Tibial nerve (tissue), 4 donors: ENCODE measurements at regions not wholly inside any gene's neighbourhood (a gene's known extent, or its start where the extent isn't known, plus 50 kb on each side); places are given as distances from the start of the nearest gene placed in this dataset.

Source experiments
- DNase-seq, 2 donors: peaks; one replicate each; pipeline ENCODE4 v3.0.0-alpha.2; 2019; ENCODE audit warnings: low spot score in 2 of 2
- H3K27ac ChIP-seq, 4 donors: fragments of 200-600 bp; sonication (generic) in 3 of 4; one replicate each; pipeline ENCODE4 v1.5.1; 2017 to 2019; ENCODE audit warnings: mild to moderate bottlenecking in 1 of 4
- H3K27me3 ChIP-seq, 2 donors: fragments of 200-600 bp; sonication (generic) in 1 of 2; one replicate each; pipeline versions ENCODE4 v1.5.1 to v1.6.0; 2017 to 2019
- H3K36me3 ChIP-seq, 3 donors: fragments of 200-600 bp; sonication (generic); one replicate each; pipeline ENCODE4 v1.5.1; 2018 to 2019
- H3K4me1 ChIP-seq, 4 donors: fragments of 200-600 bp; sonication (generic) in 3 of 4; one replicate each; pipeline ENCODE4 v1.5.1; 2017 to 2019
- H3K4me3 ChIP-seq, 4 donors: fragments of 200-600 bp; sonication (generic) in 3 of 4; one replicate each; pipeline ENCODE4 v1.5.1; 2017 to 2019; ENCODE audit warnings: mild to moderate bottlenecking in 1 of 4, moderate library complexity in 1 of 4
- H3K9me3 ChIP-seq, 4 donors: fragments of 200-600 bp; sonication (generic) in 3 of 4; one replicate each; pipeline ENCODE4 v1.5.1; 2017 to 2019
- EP300 ChIP-seq, 2 donors: sonication (generic); formaldehyde crosslinking; IDR thresholded peaks; one replicate each; pipeline ENCODE4 v1.6.1; 2017; ENCODE audit warnings: antibody characterized with exemption in 2 of 2, mild to moderate bottlenecking in 1 of 2
- POLR2A ChIP-seq, 2 donors: fragments of 450-650 bp; IDR thresholded peaks; one replicate each; pipeline ENCODE4 v1.6.1; 2017; ENCODE audit warnings: antibody characterized with exemption in 2 of 2, mild to moderate bottlenecking in 2 of 2, moderate library complexity in 2 of 2
- WGBS, 2 donors: methylation state at CpG; one replicate each; pipeline ENCODE4 v1.1.5; 2018; 5-methylcytosine and 5-hydroxymethylcytosine counted together
- TF ChIP-seq, protein P1 (sequence below), 5 experiments: fragments of 200-600 bp in 3 of 5; fragments of 450-650 bp in 2 of 5; sonication (generic) in 3 of 5; IDR thresholded peaks; one replicate each; pipeline ENCODE4 v1.5.1; 2016 to 2019; ENCODE audit warnings: antibody characterized with exemption in 5 of 5, mild to moderate bottlenecking in 3 of 5, moderate library complexity in 2 of 5

DNA sequence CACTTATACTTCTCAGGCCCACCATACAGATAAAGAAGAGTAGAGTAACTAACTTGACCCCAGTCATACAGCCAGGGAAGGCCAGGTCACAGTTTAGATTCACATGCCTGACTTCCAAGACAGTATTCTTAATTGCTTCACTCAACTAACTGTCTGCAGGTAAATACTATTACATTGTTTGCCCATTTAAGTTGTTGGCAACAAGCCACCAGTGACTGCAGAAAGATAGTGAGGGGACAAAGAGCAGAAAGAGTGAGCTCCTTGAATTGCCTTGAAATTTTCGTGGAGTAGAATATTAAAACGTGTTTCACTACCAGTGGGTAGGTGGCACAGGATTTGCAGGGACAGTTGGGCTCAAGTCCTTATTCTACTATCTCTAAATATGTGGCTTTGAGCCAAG, 146.3 kb upstream of the RMST start:
- Histone ChIP-seq H3K27ac (no peak overlapping the region), H3K36me3 (no peaks in the 10 kb centered on the region), H3K4me1 (no peaks in the 10 kb centered on the region), H3K4me3 (no peak overlapping the region), H3K9me3 (no peaks in the 10 kb centered on the region), H3K27me3 (no peaks in the 10 kb centered on the region)
- WGBS, 2 donors = 75 to 85% methylated on average over 2 of the region's 2 CpGs
- DNase-seq = no peak
- TF ChIP-seq, protein P1, sequence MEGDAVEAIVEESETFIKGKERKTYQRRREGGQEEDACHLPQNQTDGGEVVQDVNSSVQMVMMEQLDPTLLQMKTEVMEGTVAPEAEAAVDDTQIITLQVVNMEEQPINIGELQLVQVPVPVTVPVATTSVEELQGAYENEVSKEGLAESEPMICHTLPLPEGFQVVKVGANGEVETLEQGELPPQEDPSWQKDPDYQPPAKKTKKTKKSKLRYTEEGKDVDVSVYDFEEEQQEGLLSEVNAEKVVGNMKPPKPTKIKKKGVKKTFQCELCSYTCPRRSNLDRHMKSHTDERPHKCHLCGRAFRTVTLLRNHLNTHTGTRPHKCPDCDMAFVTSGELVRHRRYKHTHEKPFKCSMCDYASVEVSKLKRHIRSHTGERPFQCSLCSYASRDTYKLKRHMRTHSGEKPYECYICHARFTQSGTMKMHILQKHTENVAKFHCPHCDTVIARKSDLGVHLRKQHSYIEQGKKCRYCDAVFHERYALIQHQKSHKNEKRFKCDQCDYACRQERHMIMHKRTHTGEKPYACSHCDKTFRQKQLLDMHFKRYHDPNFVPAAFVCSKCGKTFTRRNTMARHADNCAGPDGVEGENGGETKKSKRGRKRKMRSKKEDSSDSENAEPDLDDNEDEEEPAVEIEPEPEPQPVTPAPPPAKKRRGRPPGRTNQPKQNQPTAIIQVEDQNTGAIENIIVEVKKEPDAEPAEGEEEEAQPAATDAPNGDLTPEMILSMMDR (IDR thresholded peaks at IDR 0.05) = no peak
- TF ChIP-seq POLR2A (IDR thresholded peaks at IDR 0.05) (no peak), EP300 (IDR thresholded peaks at IDR 0.05) (no peak)

DNA sequence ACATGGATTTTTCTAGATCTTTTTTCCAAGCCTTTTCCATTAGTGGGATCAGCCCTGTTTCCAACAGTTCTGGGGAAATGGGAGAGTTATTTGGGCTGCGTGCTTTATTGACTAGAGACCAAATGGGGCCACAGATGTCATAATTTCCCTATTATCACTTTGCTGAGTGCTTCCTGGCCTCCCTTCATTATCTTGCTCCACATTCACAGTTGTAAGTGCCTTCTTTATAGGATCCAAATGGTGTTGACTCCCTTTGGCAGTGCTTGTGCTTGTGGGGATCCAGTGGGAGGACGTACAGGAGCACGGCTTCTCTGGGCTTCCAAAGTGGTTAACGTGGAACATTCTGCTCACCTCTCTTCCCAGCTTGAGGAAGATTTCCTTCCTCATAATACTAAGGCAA, 141.0 kb upstream of the RMST start:
- Histone ChIP-seq H3K4me1 (no peaks in the 10 kb centered on the region), H3K9me3 (no peaks in the 10 kb centered on the region), H3K27me3 (no peaks in the 10 kb centered on the region), H3K36me3 (no peaks in the 10 kb centered on the region), H3K27ac (no peak overlapping the region), H3K4me3 (no peak overlapping the region)
- WGBS, 2 donors = 62 to 67% methylated on average over 4 of the region's 4 CpGs
- no peak for TF ChIP-seq POLR2A (IDR thresholded peaks at IDR 0.05)
- TF ChIP-seq, protein P1 (IDR thresholded peaks at IDR 0.05) = no peak
- TF ChIP-seq EP300 (IDR thresholded peaks at IDR 0.05) = no peak
- no peak for DNase-seq

DNA sequence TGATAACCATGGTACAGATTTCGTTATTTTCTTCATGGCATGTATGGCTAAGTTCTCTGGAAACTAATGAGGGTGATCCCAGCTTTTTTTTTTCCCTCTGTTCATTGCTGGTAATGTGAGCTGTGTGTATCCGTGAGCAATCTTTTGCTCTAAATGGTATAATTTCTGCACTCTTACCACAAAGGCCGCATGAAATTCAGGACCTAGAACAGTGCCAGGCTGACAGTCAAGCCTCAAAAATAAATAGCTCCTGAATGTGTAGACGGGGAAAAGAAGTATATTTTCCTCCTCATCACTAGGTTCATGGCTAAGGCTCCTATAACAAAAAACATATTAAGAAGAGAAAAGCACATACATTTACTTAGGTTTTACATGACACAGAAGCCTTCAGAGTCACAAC, 140.2 kb upstream of the RMST start:
- Histone ChIP-seq H3K4me3 (no peak overlapping the region), H3K9me3 (no peaks in the 10 kb centered on the region), H3K27ac (no peak overlapping the region), H3K36me3 (no peaks in the 10 kb centered on the region), H3K27me3 (no peaks in the 10 kb centered on the region), H3K4me1 (no peaks in the 10 kb centered on the region)
- TF ChIP-seq, protein P1 (IDR thresholded peaks at IDR 0.05) = no peak
- TF ChIP-seq EP300 (IDR thresholded peaks at IDR 0.05) (no peak), POLR2A (IDR thresholded peaks at IDR 0.05) (no peak)
- 60 to 61% methylated on average over 4 of the region's 4 CpGs for WGBS, 2 donors
- no peak for DNase-seq

DNA sequence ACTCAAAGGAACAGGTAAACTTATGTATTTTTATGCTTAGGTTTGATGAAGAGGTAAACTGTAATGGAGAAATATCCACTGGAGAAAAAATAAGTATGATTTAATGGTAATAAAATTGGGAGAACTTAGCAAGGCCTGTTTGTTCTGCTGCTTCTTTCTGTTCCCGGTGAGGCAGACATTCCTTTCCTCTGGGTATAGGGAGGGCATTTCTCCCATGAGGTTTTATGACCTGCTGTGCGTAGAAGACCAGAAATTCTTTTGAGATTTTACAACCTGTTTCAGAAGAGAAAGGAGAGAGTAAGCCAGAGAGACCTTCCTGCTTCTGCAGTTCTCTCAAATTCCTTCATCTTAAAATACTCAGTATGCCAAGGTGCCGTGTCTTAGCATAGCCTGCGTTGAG, 139.4 kb upstream of the RMST start:
- TF ChIP-seq, protein P1 (IDR thresholded peaks at IDR 0.05) = no peak
- TF ChIP-seq EP300 (IDR thresholded peaks at IDR 0.05) (no peak), POLR2A (IDR thresholded peaks at IDR 0.05) (no peak)
- no peaks in the 10 kb centered on the region for H3K27me3 ChIP-seq
- no peaks in the 10 kb centered on the region for H3K36me3 ChIP-seq
- DNase-seq = no peak
- WGBS, 2 donors = 59 to 68% methylated on average over 4 of the region's 4 CpGs
- H3K4me3 ChIP-seq = no peak overlapping the region
- H3K27ac ChIP-seq = no peak overlapping the region
- no peaks in the 10 kb centered on the region for H3K4me1 ChIP-seq
- H3K9me3 ChIP-seq = no peaks in the 10 kb centered on the region

DNA sequence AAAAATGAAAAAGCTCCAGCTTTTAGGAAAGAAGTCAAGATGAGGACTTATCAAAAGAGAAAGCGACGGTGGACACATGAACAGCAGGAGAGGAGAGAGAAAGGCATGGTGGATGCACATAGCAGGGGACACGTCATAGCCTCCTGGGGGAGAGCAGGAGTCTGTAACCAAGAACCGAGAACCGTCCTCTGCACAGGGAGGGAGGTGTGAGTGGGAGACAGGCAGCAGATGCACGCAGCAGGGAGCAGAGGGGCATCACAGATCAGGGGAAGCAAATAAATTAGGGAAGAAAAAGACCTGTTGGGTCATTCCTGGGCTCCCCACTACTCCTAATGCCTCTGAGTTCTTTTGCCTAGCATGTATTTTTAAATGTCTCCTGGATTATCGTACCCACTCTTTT, 138.1 kb upstream of the RMST start:
- Histone ChIP-seq H3K36me3 (no peaks in the 10 kb centered on the region), H3K27ac (no peak overlapping the region), H3K4me3 (no peak overlapping the region), H3K4me1 (no peaks in the 10 kb centered on the region), H3K27me3 (no peaks in the 10 kb centered on the region), H3K9me3 (no peaks in the 10 kb centered on the region)
- 69 to 73% methylated on average over 7 of the region's 7 CpGs for WGBS, 2 donors
- DNase-seq = no peak
- TF ChIP-seq, protein P1 (IDR thresholded peaks at IDR 0.05) = no peak
- TF ChIP-seq POLR2A (IDR thresholded peaks at IDR 0.05) = no peak
- no peak for TF ChIP-seq EP300 (IDR thresholded peaks at IDR 0.05)
